MM.1S (cell line): ENCODE measurements at regions not wholly inside any gene's neighbourhood (a gene's known extent, or its start where the extent isn't known, plus 50 kb on each side); places are given as distances from the start of the nearest gene placed in this dataset.
"Not testable (repeated sequence)": the region's sequence is repeated elsewhere in the genome, so short reads cannot be mapped to it uniquely, and the experiment has no call there.

ENCODE experiments used
- DNase-seq: peaks from one replicate; pipeline ENCODE4 v3.0.0-alpha.2; 2015
- H2AFZ ChIP-seq: fragments of 300-600 bp; sonication (generic); 2 replicates; pipeline ENCODE4 v1.6.0; 2016; ENCODE audit warnings: antibody characterized with exemption, low read length
- H3F3A ChIP-seq: fragments of 300-600 bp; sonication (generic); 2 replicates; pipeline ENCODE4 v1.6.1; 2016; ENCODE audit warnings: mild to moderate bottlenecking, antibody characterized with exemption, low read length, moderate library complexity, mixed read lengths; ENCODE audit not compliant: insufficient read depth
- H3K27ac ChIP-seq: fragments of 300-600 bp; sonication (generic); 2 replicates; pipeline ENCODE4 v1.5.1; 2016; ENCODE audit warnings: mild to moderate bottlenecking, low read length
- H3K27me3 ChIP-seq: fragments of 300-600 bp; sonication (generic); replicated peaks from 2 replicates; pipeline ENCODE4 v1.6.0; 2016; ENCODE audit warnings: low read length; ENCODE audit not compliant: insufficient read depth
- H3K36me3 ChIP-seq: fragments of 300-600 bp; sonication (generic); replicated peaks from 2 replicates; pipeline ENCODE4 v1.6.1; 2016; ENCODE audit warnings: mild to moderate bottlenecking, low read length, mixed read lengths; ENCODE audit not compliant: insufficient read depth
- H3K4me1 ChIP-seq: fragments of 300-600 bp; sonication (generic); 2 replicates; pipeline ENCODE4 v1.6.1; 2016; ENCODE audit warnings: low read length, mixed read lengths
- H3K4me2 ChIP-seq: fragments of 300-600 bp; sonication (generic); 2 replicates; pipeline ENCODE4 v1.6.0; 2016; ENCODE audit warnings: low read depth, low read length
- H3K4me3 ChIP-seq: fragments of 300-600 bp; sonication (generic); 2 replicates; pipeline ENCODE4 v1.5.1; 2016; ENCODE audit warnings: low read length, mixed read lengths
- H3K79me2 ChIP-seq: fragments of 300-600 bp; sonication (generic); 2 replicates; pipeline ENCODE4 v1.6.1; 2016; ENCODE audit warnings: mixed run types, low read length, mixed read lengths
- H3K9ac ChIP-seq: fragments of 300-600 bp; sonication (generic); 2 replicates; pipeline ENCODE4 v1.6.1; 2016; ENCODE audit warnings: low read length, mixed read lengths
- H3K9me2 ChIP-seq: fragments of 300-600 bp; sonication (generic); replicated peaks from 2 replicates; pipeline ENCODE4 v1.6.1; 2016; ENCODE audit warnings: mild to moderate bottlenecking, low read length, mixed read lengths; ENCODE audit not compliant: insufficient read depth
- H3K9me3 ChIP-seq: fragments of 300-600 bp; sonication (generic); replicated peaks from 2 replicates; pipeline ENCODE4 v1.6.1; 2016; ENCODE audit warnings: mild to moderate bottlenecking, low read length, mixed read lengths; ENCODE audit not compliant: insufficient read depth
- H4K20me1 ChIP-seq: fragments of 300-600 bp; sonication (generic); 2 replicates; pipeline ENCODE4 v1.6.1; 2016; ENCODE audit warnings: mild to moderate bottlenecking, low read length, moderate library complexity, mixed read lengths; ENCODE audit not compliant: insufficient read depth

GRCh38 chr1:120614931-120615639 is 108.7 kb upstream of the NBPF26 start:
- not testable (repeated sequence) for DNase-seq, H3K9me2 ChIP-seq, H3K79me2 ChIP-seq, H3K27ac ChIP-seq, H3K36me3 ChIP-seq, H4K20me1 ChIP-seq, H3F3A ChIP-seq, H3K4me1 ChIP-seq, H3K27me3 ChIP-seq, H3K4me2 ChIP-seq, H2AFZ ChIP-seq, H3K4me3 ChIP-seq, H3K9ac ChIP-seq, H3K9me3 ChIP-seq

GRCh38 chr1:120617493-120617892 is 106.3 kb upstream of the NBPF26 start:
- H3K27me3 ChIP-seq, H3K4me3 ChIP-seq, H3K4me2 ChIP-seq, H4K20me1 ChIP-seq, H3K9me2 ChIP-seq, H3K9me3 ChIP-seq, H3F3A ChIP-seq, H3K36me3 ChIP-seq, H3K9ac ChIP-seq, H3K4me1 ChIP-seq, H2AFZ ChIP-seq, H3K79me2 ChIP-seq, H3K27ac ChIP-seq, DNase-seq: not testable (repeated sequence)

GRCh38 chr1:120619867-120620692 is 103.7 kb upstream of the NBPF26 start:
- H3K9me2 ChIP-seq, H3K9me3 ChIP-seq, H3K4me1 ChIP-seq, H3K9ac ChIP-seq, H3K27me3 ChIP-seq, DNase-seq, H3K36me3 ChIP-seq, H3K4me2 ChIP-seq, H2AFZ ChIP-seq, H4K20me1 ChIP-seq, H3F3A ChIP-seq, H3K27ac ChIP-seq, H3K4me3 ChIP-seq, H3K79me2 ChIP-seq: not testable (repeated sequence)

GRCh38 chr1:120620693-120620969 is 103.1 kb upstream of the NBPF26 start:
- H4K20me1 ChIP-seq, H3K4me1 ChIP-seq, H3K9ac ChIP-seq, DNase-seq, H3K27ac ChIP-seq, H3K27me3 ChIP-seq, H3K4me3 ChIP-seq, H3K36me3 ChIP-seq, H3K9me2 ChIP-seq, H3F3A ChIP-seq, H2AFZ ChIP-seq, H3K9me3 ChIP-seq, H3K79me2 ChIP-seq, H3K4me2 ChIP-seq: not testable (repeated sequence)

GRCh38 chr1:120621278-120621677 is 102.5 kb upstream of the NBPF26 start:
- H3K27me3 ChIP-seq, DNase-seq, H4K20me1 ChIP-seq, H3F3A ChIP-seq, H3K36me3 ChIP-seq, H3K4me3 ChIP-seq, H3K9me2 ChIP-seq, H2AFZ ChIP-seq, H3K9ac ChIP-seq, H3K4me1 ChIP-seq, H3K4me2 ChIP-seq, H3K27ac ChIP-seq, H3K9me3 ChIP-seq, H3K79me2 ChIP-seq: not testable (repeated sequence)

- not testable (repeated sequence) for H3K27ac ChIP-seq, H3K9me2 ChIP-seq, DNase-seq, H3K9me3 ChIP-seq, H3K9ac ChIP-seq, H3K36me3 ChIP-seq, H3K27me3 ChIP-seq, H3K79me2 ChIP-seq, H3K4me2 ChIP-seq, H3K4me3 ChIP-seq, H3F3A ChIP-seq, H3K4me1 ChIP-seq, H2AFZ ChIP-seq, H4K20me1 ChIP-seq
These were observed 100.2 kb upstream of the NBPF26 start for GRCh38 chr1:120623539-120623938.

- not testable (repeated sequence) for H3K27me3 ChIP-seq, H3K4me3 ChIP-seq, H3K9ac ChIP-seq, H3K79me2 ChIP-seq, H3K36me3 ChIP-seq, H3K4me1 ChIP-seq, H4K20me1 ChIP-seq, H3K27ac ChIP-seq, H3K9me3 ChIP-seq, H3F3A ChIP-seq, H3K9me2 ChIP-seq, H2AFZ ChIP-seq, DNase-seq, H3K4me2 ChIP-seq
These were observed 99.1 kb upstream of the NBPF26 start for GRCh38 chr1:120624565-120625064.

GRCh38 chr1:120629832-120630455 is 93.8 kb upstream of the NBPF26 start:
- H3K9me3 ChIP-seq, H3K4me3 ChIP-seq, H3K27me3 ChIP-seq, H2AFZ ChIP-seq, H3F3A ChIP-seq, H3K9me2 ChIP-seq, H3K79me2 ChIP-seq, H3K36me3 ChIP-seq, H3K4me1 ChIP-seq, H3K4me2 ChIP-seq, H3K27ac ChIP-seq, H3K9ac ChIP-seq, H4K20me1 ChIP-seq, DNase-seq: not testable (repeated sequence)
